AG09319 (cell line): ENCODE measurements at regions not wholly inside any gene's neighbourhood (a gene's known extent, or its start where the extent isn't known, plus 50 kb on each side); places are given as distances from the start of the nearest gene placed in this dataset.
"Not testable (repeated sequence)": the region's sequence is repeated elsewhere in the genome, so short reads cannot be mapped to it uniquely, and the experiment has no call there.

Experiments
- DNase-seq: peaks from one replicate; pipeline ENCODE4 v3.0.0-alpha.2; 2010; ENCODE audit warnings: low read depth; ENCODE audit errors: extremely low read depth
- CTCF ChIP-seq: IDR thresholded peaks from 2 replicates; pipeline ENCODE4 v1.5.1; 2011; ENCODE audit warnings: low read depth, mild to moderate bottlenecking, inconsistent platforms, low read length, moderate library complexity

- no peak for DNase-seq
- no peak for TF ChIP-seq CTCF
These were observed 63.6 kb upstream of the BOD1 start for GRCh38 chr5:173679909-173680630.

- TF ChIP-seq CTCF, result no peak
- DNase-seq, result no peak
These were observed 64.3 kb upstream of the BOD1 start for GRCh38 chr5:173680660-173681242.

- no peak for TF ChIP-seq CTCF
- DNase-seq, result no peak
These were observed 65.9 kb upstream of the BOD1 start for GRCh38 chr5:173682313-173682712.

GRCh38 chr5:173684535-173684934 lies 68.1 kb upstream of the BOD1 start:
- not testable (repeated sequence) for DNase-seq

- DNase-seq, result no peak
- TF ChIP-seq CTCF, result no peak
These were observed 70.5 kb upstream of the BOD1 start for GRCh38 chr5:173686950-173687349.

GRCh38 chr5:173688703-173689102 lies 72.3 kb upstream of the BOD1 start:
- DNase-seq, result no peak
- no peak for TF ChIP-seq CTCF

GRCh38 chr5:173689171-173689736 lies 72.8 kb upstream of the BOD1 start:
- no peak for DNase-seq
- no peak for TF ChIP-seq CTCF
